ENCODE measurements at regions not wholly inside any gene's neighbourhood (a gene's known extent, or its start where the extent isn't known, plus 50 kb on each side); places are given as distances from the start of the nearest gene placed in this dataset.

DNA sequence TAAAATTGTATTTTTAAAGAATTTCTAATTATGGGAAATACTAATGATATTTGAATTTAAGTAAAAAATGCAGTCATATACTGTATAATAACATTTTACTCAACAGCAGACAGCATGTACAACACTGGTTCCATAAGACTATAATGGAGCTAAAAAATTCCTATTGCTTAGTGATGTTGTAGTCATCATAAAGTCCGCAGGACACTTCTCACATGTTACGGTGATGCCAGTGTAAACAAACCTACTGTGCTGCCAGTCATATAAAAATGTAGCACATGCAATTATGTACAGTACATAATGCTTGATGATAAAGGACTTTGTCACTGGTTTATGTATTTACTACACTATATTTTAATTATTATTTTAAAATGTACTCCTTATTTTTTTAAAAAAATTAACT is 629.3 kb downstream of the IPMK start:
- H3K27me3 ChIP-seq (ENCODE audit: control insufficient read depth, insufficient read depth, low read length), result no peaks in the 10 kb centered on the region
- no peak overlapping the region for H3K4me3 ChIP-seq (ENCODE audit: low read depth, low read length)
- no peaks in the 10 kb centered on the region for H3K36me3 ChIP-seq (ENCODE audit: control insufficient read depth, insufficient read depth, low read length)
- no peak for DNase-seq (ENCODE audit: low read depth)
- CTCF ChIA-PET, result no interaction called here
- POLR2A ChIA-PET, result no interaction called here
- TF ChIP-seq, protein P1, sequence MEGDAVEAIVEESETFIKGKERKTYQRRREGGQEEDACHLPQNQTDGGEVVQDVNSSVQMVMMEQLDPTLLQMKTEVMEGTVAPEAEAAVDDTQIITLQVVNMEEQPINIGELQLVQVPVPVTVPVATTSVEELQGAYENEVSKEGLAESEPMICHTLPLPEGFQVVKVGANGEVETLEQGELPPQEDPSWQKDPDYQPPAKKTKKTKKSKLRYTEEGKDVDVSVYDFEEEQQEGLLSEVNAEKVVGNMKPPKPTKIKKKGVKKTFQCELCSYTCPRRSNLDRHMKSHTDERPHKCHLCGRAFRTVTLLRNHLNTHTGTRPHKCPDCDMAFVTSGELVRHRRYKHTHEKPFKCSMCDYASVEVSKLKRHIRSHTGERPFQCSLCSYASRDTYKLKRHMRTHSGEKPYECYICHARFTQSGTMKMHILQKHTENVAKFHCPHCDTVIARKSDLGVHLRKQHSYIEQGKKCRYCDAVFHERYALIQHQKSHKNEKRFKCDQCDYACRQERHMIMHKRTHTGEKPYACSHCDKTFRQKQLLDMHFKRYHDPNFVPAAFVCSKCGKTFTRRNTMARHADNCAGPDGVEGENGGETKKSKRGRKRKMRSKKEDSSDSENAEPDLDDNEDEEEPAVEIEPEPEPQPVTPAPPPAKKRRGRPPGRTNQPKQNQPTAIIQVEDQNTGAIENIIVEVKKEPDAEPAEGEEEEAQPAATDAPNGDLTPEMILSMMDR (IDR thresholded peaks at IDR 0.05; ENCODE audit: insufficient read depth, low read depth, low read length), result no peak

DNA sequence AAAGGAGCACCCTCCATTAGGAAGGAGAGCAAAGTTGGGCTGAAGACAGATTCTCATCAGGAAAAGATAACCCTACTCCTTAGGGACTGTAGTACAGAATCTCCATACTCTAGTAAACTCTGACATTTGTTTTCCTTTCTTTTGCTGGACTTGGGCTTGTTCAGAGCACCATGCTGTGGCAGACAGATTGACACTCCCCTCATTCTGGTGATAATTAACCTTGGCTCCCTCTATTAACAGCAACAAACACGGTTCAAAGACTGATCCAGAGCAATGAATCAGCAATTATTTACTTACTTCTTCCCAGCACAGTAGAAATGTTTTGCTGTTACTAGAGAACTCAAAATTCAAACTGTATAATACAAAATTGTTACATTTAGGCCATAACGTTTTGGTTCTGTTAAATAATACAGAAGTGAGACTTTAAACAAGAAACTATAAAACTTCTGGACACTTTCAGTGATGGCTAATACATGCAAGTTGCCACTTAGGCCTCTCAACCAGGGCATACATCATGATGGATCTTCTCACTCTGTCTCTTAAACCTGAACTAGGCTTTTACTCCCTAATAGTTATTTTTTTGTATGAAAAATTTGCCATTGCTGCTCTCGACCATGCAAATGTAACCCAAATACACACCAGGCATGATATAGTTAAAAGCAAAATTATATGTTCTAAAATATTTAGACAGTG is 639.0 kb downstream of the IPMK start:
- no peaks in the 10 kb centered on the region for H3K36me3 ChIP-seq (ENCODE audit: control insufficient read depth, insufficient read depth, low read length)
- CTCF ChIA-PET, result no interaction called here

DNA sequence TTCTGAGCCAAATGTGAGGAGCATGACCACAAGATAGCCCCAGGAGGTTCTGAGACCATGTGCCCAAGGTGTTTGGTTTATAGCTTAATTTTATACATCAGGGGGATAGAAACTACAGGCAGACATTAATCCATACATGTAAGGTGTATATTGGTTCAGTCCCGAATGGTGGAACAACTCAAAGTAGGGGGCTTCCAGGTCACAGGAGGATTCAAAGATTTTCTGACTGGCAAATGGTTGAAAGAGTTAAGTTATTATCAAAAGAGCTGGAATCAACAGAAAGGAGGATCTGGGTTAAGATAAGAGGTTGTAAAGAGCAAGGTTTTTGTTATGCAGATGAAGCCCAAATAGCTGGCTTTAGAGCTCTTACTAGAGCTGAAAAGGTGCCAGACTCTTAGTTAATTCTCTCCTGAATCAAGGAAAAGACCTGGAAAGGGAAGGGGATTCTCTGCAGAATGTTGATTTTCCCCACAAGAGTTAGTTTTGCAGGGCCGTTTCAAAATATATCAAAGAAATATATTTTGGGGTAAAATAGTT is 640.0 kb downstream of the IPMK start:
- Histone ChIP-seq H3K4me3 (ENCODE audit: low read depth, low read length) (no peak overlapping the region), H3K36me3 (ENCODE audit: control insufficient read depth, insufficient read depth, low read length) (no peaks in the 10 kb centered on the region), H3K27me3 (ENCODE audit: control insufficient read depth, insufficient read depth, low read length) (no peaks in the 10 kb centered on the region)
- ChIA-PET CTCF (no interaction called here), POLR2A (no interaction called here)
- TF ChIP-seq, protein P1 (IDR thresholded peaks at IDR 0.05; ENCODE audit: insufficient read depth, low read depth, low read length), result no peak
- no peak for DNase-seq (ENCODE audit: low read depth)

More for the DNA sequence above, 639.0 kb downstream of the IPMK start:
- Histone ChIP-seq H3K4me3 (ENCODE audit: low read depth, low read length) (no peak overlapping the region), H3K27me3 (ENCODE audit: control insufficient read depth, insufficient read depth, low read length) (no peaks in the 10 kb centered on the region)
- TF ChIP-seq, protein P1 (IDR thresholded peaks at IDR 0.05; ENCODE audit: insufficient read depth, low read depth, low read length), result no peak
- POLR2A ChIA-PET, result no interaction called here
- no peak for DNase-seq (ENCODE audit: low read depth)

DNA sequence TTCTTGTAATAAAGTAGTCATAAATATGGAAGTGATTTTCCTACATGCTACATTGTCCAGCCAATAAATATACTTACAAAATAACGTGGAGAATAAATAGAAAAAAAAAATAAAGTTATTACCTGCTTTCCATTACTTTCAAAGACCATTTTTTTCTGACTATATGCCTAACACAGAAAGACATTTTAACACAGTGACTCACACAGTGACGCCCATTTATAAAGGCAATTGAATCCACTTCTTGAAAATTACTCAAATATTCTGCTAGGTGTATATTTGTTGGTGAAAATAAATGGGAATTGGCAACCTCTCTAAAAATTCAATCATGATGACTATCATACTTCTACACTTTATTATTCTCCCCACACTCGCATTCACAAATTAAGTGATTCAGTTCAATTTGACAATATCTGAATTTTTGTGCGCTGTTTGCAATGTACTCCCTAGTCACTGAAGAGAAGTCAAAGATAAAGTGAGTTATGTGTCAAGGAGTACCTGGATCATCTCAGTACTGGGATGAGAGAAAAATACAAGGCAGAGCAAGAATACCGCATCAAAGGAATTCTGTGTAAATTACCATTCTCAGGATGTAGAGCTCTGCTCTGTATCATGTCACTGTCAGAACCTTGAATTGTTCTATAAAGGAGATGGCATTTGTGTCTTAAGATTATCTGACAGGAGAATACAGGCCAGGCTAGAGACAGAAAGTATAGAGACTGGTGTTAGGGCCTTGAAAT is 642.7 kb downstream of the IPMK start:
- POLR2A ChIA-PET, result no interaction called here
- Histone ChIP-seq H3K4me3 (ENCODE audit: low read depth, low read length) (no peak overlapping the region), H3K27me3 (ENCODE audit: control insufficient read depth, insufficient read depth, low read length) (no peaks in the 10 kb centered on the region), H3K36me3 (ENCODE audit: control insufficient read depth, insufficient read depth, low read length) (no peaks in the 10 kb centered on the region)
- TF ChIP-seq, protein P1 (IDR thresholded peaks at IDR 0.05; ENCODE audit: insufficient read depth, low read depth, low read length), result no peak
- no peak for DNase-seq (ENCODE audit: low read depth)
- CTCF ChIA-PET, result no interaction called here

DNA sequence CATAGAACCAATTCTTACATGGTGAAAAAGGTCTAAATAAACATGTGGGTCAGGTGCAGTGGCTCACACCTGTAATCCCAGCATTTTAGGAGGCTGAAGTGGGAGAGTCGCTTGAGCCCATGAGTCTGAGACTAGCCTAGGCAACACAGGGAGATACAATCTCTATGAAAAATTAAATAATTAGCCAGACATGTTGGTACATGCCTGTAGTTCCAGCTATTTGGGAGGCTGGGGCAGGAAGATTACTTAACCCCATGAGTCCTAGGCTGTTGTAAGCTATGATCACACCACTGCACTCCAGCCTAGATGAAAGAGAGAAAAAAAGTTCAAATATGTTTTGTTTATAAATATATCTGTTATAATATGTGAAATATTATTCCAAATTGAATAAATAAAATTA is 643.6 kb downstream of the IPMK start:
- no peaks in the 10 kb centered on the region for H3K27me3 ChIP-seq (ENCODE audit: control insufficient read depth, insufficient read depth, low read length)
- no peaks in the 10 kb centered on the region for H3K36me3 ChIP-seq (ENCODE audit: control insufficient read depth, insufficient read depth, low read length)
- POLR2A ChIA-PET, result no interaction called here
- DNase-seq (ENCODE audit: low read depth), result no peak
- TF ChIP-seq, protein P1 (IDR thresholded peaks at IDR 0.05; ENCODE audit: insufficient read depth, low read depth, low read length), result no peak
- CTCF ChIA-PET, result no interaction called here
- no peak overlapping the region for H3K4me3 ChIP-seq (ENCODE audit: low read depth, low read length)
